ENCODE measurements at regions not wholly inside any gene's neighbourhood (a gene's known extent, or its start where the extent isn't known, plus 50 kb on each side); places are given as distances from the start of the nearest gene placed in this dataset.

- DNase-seq, result no peak
Observed at GRCh38 chr7:85561706-85562105, 374.9 kb upstream of the SEMA3D start.

DNA sequence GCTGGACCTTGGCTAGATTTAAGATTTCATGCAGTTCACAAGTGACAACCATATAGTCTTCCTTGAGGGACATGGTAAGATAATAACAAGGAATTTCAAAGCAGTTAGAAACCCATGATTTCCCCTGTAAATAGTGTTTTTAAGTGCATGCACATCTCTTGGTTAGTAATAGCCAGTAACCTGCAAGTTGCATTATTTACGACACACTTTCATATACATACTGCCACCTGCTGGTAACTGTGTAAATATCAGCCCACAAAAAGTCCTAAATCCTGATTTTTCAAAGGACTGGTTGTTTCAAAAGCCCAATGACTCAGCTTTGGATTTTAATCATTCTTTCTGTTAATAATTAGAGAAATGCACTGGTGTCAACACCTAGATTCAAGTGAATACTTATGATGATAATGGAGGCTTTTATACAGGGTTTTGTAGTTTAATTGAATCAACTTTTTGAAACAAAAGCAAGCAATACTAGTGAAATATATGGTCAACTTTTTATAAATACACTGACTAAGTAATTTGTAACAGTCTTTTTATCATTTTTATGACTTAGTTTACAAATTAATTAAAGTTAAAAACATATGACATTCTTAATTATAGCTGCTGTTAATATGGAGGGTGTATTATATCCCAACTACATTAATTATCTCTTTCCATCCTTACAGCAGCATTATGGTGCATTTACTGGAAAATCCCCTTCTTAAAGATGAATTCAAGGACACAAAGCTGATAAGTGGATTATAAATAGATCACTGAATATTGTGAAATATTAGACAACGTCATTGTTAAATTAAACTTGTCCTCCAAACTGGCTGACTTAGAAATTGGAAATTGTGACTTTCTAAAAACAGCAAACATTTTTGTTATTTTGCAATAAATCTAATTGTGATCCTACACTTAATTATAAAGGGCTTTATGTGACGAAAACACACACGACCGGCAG, 367.7 kb upstream of the SEMA3D start:
- DNase-seq, result peak; percentile 53

GRCh38 chr7:85535974-85536729, 349.3 kb upstream of the SEMA3D start:
- DNase-seq, result no peak

DNA sequence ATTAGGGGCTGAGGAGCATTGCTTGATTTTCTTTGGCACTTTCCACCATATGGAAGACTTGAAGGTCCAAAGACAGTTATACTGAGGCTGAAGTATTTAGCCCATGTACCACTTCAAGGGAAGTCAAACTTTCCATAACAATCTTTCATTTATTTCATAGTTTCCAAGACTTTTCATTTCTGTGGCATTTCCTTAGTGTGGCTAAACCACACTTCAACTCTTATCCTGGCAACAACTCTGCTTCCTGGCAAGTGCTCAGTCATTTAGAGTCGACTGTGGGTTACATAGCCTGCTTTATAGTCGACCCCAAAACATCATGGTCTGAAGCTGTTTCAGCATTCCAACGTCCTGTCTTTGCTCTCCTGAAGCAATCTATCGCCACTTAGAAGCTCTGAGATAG, 343.0 kb upstream of the SEMA3D start:
- DNase-seq, result no peak

- no peak for DNase-seq
Observed at GRCh38 chr7:85529201-85529600, 342.3 kb upstream of the SEMA3D start.

DNA sequence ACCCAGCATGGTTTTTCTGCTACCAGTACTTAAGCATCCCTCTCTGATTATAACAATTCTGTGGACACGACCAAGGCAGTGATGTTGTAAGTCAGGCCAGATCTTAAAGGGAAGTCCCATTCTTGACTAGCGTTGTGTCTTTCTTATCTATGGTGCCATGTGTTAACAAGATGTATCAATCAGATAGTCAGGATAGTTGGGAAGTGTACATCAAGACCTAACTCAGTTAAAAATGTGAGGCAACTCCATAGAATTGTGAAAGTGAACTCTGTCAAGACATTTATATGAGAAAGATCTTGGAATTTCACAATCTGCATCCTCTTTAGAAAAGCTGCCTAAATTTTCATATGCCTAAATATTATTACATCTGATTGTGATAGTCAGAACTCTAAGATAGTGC, 341.7 kb upstream of the SEMA3D start:
- DNase-seq, result peak; percentile 4

DNA sequence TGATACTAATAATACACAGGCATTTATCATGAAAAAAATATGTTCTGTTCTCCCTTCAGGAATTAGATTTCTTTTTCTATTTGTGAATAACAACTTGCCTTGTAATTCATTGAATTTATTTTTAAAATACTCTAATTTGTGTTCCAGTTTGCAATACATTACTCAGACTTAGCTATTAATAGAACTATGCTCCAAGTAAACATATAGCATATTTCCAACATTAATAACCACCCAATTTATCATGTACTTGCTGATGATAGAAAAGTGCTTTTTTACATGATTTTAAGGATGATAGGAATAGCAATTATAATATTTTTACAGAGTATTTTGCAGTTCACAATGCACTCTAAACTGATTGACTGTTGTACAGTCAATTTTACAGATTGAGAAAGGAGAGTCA, 338.8 kb upstream of the SEMA3D start:
- no peak for DNase-seq

GRCh38 chr7:85522070-85522469, 335.2 kb upstream of the SEMA3D start:
- no peak for DNase-seq

DNA sequence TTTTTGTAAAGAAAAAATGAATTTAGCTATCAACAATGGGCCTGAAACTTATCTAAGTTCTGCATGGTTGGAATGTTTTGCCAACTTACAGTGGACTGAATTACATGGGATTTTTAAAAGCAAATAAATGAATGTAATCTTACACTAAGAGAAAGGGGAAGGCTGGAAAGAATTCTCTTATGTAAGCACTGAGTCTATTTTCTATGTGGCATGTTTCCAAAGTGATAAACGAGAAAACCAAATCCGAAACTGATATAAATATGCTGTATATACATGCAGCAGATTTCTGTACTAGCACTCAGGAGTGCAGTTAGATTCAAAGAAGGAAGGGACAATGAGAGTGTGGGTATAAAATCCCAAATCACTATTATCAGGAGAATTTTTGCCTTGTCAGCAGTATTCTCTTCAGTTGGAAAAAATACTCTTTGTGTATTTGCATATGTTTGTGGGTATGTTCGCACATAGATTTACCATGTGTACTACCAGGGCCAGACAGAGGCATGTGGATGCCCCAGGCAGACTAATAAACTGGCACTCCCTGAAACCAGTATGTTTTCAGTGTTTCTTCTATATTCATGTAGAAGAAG, 334.3 kb upstream of the SEMA3D start:
- DNase-seq, result no peak

DNA sequence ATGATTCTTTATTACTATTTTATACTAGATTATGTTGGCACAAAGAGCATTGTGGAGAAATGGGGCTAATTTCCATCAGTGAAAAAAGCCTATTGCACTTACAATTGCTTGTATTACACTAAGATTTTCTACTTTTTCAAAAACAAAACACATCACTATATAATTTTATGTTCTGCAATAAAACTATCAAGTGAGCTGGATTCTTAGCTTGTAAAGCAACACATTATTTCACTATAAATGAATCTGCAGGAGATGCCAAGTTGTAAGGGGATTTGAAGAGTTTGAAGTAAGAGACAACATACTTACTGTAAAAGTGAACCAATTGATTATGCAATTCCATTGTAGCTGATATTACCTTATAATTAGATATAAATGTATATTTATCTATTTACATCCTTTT, 333.3 kb upstream of the SEMA3D start:
- DNase-seq, result no peak

GRCh38 chr7:85516675-85517074, 329.8 kb upstream of the SEMA3D start:
- no peak for DNase-seq

- DNase-seq, result no peak
Observed at GRCh38 chr7:85512790-85513189, 325.9 kb upstream of the SEMA3D start.

- no peak for DNase-seq
Observed at GRCh38 chr7:85510287-85510686, 323.4 kb upstream of the SEMA3D start.

- no peak for DNase-seq
Observed at GRCh38 chr7:85509476-85509875, 322.6 kb upstream of the SEMA3D start.

DNA sequence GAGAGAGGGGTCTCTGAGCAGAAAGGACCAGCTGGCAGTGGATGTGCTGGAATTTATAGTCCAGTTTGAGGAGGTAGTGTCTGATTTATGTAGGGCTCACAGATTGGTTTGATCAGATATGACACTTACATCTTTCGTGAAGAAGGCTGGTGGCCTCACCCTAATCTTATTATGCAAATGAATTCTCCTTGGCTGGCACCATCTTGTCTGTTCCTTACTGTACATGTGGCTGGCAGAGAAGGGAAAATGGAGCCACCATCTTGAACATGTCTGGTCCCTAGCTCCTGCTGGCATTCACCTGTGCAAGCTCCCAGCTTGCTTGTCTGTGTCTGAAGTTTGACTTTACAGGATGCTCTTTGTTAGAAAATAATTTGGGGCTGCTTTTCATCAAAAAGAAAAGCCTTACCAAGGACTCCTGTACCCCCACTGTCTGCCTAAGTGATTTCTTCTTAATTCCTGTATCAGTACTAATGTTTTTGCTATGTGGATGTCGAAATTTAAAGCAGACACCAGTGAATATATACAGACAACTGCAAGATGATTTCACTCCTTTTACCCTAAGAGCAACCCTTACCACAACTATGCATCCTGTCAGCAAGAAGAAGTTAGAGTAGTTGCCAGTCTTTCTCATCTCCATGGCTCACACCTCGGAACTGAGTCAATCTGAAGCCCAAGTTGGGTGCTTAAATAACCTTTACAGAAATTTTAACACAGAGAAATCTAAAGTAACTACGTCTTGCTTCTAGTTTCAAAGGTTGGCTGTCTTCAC, 322.0 kb upstream of the SEMA3D start:
- no peak for DNase-seq

DNA sequence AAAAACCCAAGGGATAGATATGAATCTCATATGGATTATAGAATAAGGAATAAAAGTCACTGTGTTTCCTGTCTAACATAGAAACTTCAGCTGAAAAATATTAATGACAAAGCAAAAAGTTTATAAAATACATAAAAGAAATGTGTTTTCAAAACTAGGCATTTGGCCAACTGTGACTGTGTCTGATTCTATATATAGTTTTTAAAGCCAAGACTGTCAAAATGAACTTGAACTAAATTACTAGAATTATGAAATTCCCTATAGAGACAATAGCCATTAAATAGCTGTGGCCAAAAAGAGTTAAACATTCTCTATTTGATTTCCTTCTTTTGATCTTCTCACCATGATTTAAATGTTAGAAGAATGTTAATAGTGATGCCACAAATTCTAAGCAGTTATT, 311.2 kb upstream of the SEMA3D start:
- DNase-seq, result no peak

DNA sequence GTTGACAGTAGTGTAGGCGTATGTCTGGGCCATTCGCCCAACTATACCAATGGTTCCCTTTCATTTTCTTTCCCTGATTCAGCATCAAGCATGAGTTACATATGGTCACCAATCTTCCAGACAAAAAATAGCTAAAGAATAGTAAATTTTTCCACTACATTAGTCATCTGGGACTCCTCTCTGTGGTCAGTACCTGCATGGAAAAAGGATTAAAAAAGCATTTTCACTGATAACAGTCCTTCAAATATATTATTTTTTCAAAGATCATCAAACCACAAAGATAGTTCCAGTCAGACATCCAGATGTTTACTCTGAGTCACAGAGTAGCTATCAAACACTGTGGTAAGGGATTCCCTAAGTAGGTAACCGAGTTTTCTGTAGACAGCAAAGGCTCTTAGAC, 302.6 kb upstream of the SEMA3D start:
- DNase-seq, result no peak

DNA sequence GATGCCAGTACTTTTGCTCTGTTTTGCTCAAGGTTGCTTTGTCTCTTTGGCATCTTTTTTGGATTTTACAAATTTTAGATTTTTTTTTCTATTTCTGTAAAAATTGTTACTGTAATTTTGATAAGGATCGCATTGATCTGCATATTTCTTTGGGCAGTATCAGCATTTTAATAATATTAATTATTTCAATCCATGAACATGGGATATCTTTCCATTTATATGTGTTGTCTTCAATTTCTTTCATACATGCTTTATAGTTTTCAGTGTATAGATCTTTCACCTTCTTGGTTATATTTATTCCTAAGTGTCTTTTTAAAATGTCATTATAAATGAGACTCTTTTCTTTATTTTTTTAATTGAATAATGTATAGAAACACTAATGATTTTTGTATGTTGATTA, 301.6 kb upstream of the SEMA3D start:
- no peak for DNase-seq

DNA sequence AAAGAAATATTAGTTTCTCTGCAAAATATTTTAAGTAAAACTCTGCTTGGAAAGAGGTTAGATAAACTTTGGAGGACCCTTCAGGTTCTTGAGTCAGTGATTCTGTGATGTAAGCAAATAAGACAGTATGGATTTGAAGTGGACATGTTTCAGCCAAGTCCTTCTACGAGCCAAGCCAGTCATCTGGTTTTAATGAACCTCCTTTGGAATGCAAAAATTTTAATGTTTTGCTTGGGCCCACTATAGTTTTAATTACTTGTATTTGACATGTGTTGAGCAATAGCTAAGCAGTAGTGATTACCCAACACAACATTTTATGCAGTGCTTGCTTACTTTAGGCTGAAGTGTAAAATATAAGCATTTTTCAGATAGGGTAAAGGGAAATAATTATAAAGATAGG, 296.3 kb upstream of the SEMA3D start:
- no peak for DNase-seq

DNA sequence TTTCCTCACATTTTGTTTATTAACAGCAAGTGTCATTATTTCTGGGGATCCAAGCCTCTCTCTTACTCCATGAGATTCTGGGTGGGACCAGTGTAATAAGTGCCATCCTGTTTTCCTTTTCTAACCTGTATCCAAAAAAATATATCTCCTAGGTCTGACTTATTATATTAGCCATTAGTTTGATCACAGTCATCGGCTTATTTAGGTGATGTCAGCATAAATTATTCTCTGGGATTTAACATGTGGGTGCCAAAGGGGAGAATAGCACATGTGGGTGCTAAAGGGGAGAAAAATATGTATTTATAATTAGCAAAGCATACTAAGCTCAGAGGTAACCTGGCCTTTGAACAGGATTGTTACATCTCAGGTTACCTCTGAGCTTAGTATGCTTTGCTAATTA, 293.8 kb upstream of the SEMA3D start:
- no peak for DNase-seq

GRCh38 chr7:85479918-85480643, 293.2 kb upstream of the SEMA3D start:
- no peak for DNase-seq

GRCh38 chr7:85478530-85478929, 291.7 kb upstream of the SEMA3D start:
- no peak for DNase-seq

Data from hematopoietic multipotent progenitor cell treated with erythropoietin and hydrocortisone succinate and interleukin-3 and kit ligand, for 8 days (in vitro differentiated cells).